ENCODE measurements at regions not wholly inside any gene's neighbourhood (a gene's known extent, or its start where the extent isn't known, plus 50 kb on each side); places are given as distances from the start of the nearest gene placed in this dataset.

DNA sequence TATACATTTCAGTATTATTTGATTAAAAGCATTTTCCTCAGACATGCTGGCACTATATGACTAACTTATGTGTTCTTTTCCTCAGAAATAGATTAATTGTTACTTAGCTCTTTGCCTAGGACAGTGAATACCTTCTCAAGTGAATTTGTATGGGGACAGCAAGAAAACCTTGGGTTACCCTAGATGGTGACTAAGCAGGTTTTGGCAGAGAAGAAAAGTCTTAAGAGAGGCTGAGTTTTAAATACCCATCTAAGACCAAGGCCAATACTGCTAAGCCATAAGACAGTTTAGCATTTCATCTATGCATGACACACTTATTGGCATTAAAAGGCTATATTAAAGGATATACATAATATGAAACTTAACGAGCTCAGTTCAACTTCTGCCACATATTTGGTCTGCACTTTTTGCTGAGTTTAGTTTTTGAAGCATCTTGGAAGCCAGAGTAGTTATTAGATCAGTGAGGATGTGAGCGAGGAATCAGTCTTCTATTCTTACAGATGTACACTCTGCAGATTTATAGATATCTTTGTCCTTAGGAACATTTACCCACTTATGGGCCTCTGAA is 54.6 kb upstream of the FAM3C start:
- TF ChIP-seq, protein P1, sequence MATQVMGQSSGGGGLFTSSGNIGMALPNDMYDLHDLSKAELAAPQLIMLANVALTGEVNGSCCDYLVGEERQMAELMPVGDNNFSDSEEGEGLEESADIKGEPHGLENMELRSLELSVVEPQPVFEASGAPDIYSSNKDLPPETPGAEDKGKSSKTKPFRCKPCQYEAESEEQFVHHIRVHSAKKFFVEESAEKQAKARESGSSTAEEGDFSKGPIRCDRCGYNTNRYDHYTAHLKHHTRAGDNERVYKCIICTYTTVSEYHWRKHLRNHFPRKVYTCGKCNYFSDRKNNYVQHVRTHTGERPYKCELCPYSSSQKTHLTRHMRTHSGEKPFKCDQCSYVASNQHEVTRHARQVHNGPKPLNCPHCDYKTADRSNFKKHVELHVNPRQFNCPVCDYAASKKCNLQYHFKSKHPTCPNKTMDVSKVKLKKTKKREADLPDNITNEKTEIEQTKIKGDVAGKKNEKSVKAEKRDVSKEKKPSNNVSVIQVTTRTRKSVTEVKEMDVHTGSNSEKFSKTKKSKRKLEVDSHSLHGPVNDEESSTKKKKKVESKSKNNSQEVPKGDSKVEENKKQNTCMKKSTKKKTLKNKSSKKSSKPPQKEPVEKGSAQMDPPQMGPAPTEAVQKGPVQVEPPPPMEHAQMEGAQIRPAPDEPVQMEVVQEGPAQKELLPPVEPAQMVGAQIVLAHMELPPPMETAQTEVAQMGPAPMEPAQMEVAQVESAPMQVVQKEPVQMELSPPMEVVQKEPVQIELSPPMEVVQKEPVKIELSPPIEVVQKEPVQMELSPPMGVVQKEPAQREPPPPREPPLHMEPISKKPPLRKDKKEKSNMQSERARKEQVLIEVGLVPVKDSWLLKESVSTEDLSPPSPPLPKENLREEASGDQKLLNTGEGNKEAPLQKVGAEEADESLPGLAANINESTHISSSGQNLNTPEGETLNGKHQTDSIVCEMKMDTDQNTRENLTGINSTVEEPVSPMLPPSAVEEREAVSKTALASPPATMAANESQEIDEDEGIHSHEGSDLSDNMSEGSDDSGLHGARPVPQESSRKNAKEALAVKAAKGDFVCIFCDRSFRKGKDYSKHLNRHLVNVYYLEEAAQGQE (IDR thresholded peaks at IDR 0.05) = no peak
- no peak for TF ChIP-seq RNF2 (IDR thresholded peaks at IDR 0.05; ENCODE audit: borderline replicate concordance, low read depth)
- TF ChIP-seq MAZ (IDR thresholded peaks at IDR 0.05; ENCODE audit: borderline replicate concordance, low read depth, low read length) = no peak
- no peak for TF ChIP-seq JUNB (IDR thresholded peaks at IDR 0.05)
- TF ChIP-seq, protein P2, sequence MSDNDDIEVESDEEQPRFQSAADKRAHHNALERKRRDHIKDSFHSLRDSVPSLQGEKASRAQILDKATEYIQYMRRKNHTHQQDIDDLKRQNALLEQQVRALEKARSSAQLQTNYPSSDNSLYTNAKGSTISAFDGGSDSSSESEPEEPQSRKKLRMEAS (IDR thresholded peaks at IDR 0.05) = no peak
- TF ChIP-seq CBX2 (IDR thresholded peaks at IDR 0.05; ENCODE audit: borderline replicate concordance, low read depth) = no peak
- TF ChIP-seq, protein P3, sequence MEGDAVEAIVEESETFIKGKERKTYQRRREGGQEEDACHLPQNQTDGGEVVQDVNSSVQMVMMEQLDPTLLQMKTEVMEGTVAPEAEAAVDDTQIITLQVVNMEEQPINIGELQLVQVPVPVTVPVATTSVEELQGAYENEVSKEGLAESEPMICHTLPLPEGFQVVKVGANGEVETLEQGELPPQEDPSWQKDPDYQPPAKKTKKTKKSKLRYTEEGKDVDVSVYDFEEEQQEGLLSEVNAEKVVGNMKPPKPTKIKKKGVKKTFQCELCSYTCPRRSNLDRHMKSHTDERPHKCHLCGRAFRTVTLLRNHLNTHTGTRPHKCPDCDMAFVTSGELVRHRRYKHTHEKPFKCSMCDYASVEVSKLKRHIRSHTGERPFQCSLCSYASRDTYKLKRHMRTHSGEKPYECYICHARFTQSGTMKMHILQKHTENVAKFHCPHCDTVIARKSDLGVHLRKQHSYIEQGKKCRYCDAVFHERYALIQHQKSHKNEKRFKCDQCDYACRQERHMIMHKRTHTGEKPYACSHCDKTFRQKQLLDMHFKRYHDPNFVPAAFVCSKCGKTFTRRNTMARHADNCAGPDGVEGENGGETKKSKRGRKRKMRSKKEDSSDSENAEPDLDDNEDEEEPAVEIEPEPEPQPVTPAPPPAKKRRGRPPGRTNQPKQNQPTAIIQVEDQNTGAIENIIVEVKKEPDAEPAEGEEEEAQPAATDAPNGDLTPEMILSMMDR (IDR thresholded peaks at IDR 0.05) = no peak
- no peak for TF ChIP-seq EP300 (IDR thresholded peaks at IDR 0.05)
